K562 (cell line): ENCODE measurements at regions not wholly inside any gene's neighbourhood (a gene's known extent, or its start where the extent isn't known, plus 50 kb on each side); places are given as distances from the start of the nearest gene placed in this dataset.

Source experiments
- ATAC-seq: fragments of 200-7000 bp; cut with Tn5 transposase; 3 replicates; pipeline ENCODE4 v1.9.1; 2020; ENCODE audit warnings: moderate library complexity
- BruUV-seq: library from RNA; stranded (reverse); fragments of 400-500 nt; replicated peaks from 2 replicates; lab custom pipeline; 2021; lab: Mats Ljungman, UMichigan
- CTCF ChIA-PET: fragments of 300-600 bp; formaldehyde crosslinking; extraction: SDS; loops from one replicate; lab custom pipeline; 2021; ENCODE audit warnings: low intra/inter-chr PET ratio; lab: Yijun Ruan, JAX
- POLR2A ChIA-PET: fragments of 300-600, 350-650 bp; sonication (Branson Sonifier 250); formaldehyde crosslinking; extraction: SDS; loops from one replicate; lab custom pipeline; 2021; ENCODE audit warnings: antibody characterized with exemption, inconsistent platforms; lab: Yijun Ruan, JAX
- DNase-seq, 4 experiments: peaks; one replicate each; pipeline versions ENCODE4 v3.0.0 to v3.0.0-alpha.2; 2011 to 2018; ENCODE audit warnings: low spot score in 3 of 4, mixed read lengths in 3 of 4; ENCODE audit errors: extremely low read depth in 1 of 4
- FAIRE-seq: peaks from 2 replicates; lab custom pipeline; 2011; peaks lifted over from hg19 to GRCh38; lab: Jason Lieb, UNC
- H2AFZ ChIP-seq: 2 replicates; pipeline ENCODE4 v1.6.0; 2011; ENCODE audit warnings: low read depth, low read length, control low read depth, inconsistent platforms
- H3K27ac ChIP-seq: fragments of 200-600 bp; 3 replicates; pipeline ENCODE4 v1.8.0; 2011; ENCODE audit warnings: low read depth, mild to moderate bottlenecking, control low read depth, inconsistent platforms, low read length, moderate library complexity, mixed read lengths; ENCODE audit errors: extremely low read depth
- H3K27me3 ChIP-seq, 2 experiments: fragments of 300-600 bp in 1 of 2; 2 replicates in 1 of 2; 3 replicates in 1 of 2; pipeline versions ENCODE4 v1.6.0 to v1.8.0; 2011; ENCODE audit warnings: inconsistent platforms in 2 of 2, low read length in 2 of 2, mild to moderate bottlenecking in 1 of 2, mixed read lengths in 1 of 2, moderate library complexity in 1 of 2; ENCODE audit not compliant: control insufficient read depth in 2 of 2, insufficient read depth in 2 of 2
- H3K36me3 ChIP-seq: fragments of 300-600 bp; 3 replicates; pipeline ENCODE4 v1.8.0; 2011; ENCODE audit warnings: mild to moderate bottlenecking, low read length, inconsistent platforms; ENCODE audit not compliant: control insufficient read depth, insufficient read depth
- H3K4me1 ChIP-seq, 2 experiments: fragments of 200-600 bp in 1 of 2; replicated peaks in 1 of 2; 2 replicates in 1 of 2; 3 replicates in 1 of 2; pipeline versions ENCODE4 v1.5.1 to v1.8.0; 2011; ENCODE audit warnings: inconsistent platforms in 2 of 2, low read length in 2 of 2, mild to moderate bottlenecking in 1 of 2, mixed read lengths in 1 of 2, moderate library complexity in 1 of 2; ENCODE audit not compliant: control insufficient read depth in 2 of 2, insufficient read depth in 2 of 2
- H3K4me2 ChIP-seq: 2 replicates; pipeline ENCODE4 v1.6.1; 2011; ENCODE audit warnings: low read length, control low read depth, inconsistent platforms, mixed read lengths; ENCODE audit not compliant: insufficient read depth
- H3K4me3 ChIP-seq: fragments of 200-600 bp; sonication (generic), shearing (Covaris generic); 2 replicates; pipeline ENCODE4 v1.5.1; 2016; ENCODE audit warnings: control low read depth, inconsistent platforms
- H3K79me2 ChIP-seq: fragments of 200-600 bp; 3 replicates; pipeline ENCODE4 v1.8.0; 2011; ENCODE audit warnings: low read length, inconsistent platforms; ENCODE audit not compliant: control insufficient read depth, insufficient read depth
- H3K9ac ChIP-seq, 2 experiments: 2 replicates each; pipeline versions ENCODE4 v1.6.0 to v1.6.1; 2011; ENCODE audit warnings: low read depth in 2 of 2, low read length in 2 of 2, control low read depth in 1 of 2, inconsistent platforms in 1 of 2, mild to moderate bottlenecking in 1 of 2, mixed read lengths in 1 of 2; ENCODE audit not compliant: insufficient read depth in 1 of 2
- H3K9me1 ChIP-seq: one replicate; pipeline ENCODE4 v1.6.0; 2011; ENCODE audit warnings: inconsistent platforms, mild to moderate bottlenecking, low read length, moderate library complexity; ENCODE audit not compliant: control insufficient read depth, insufficient read depth
- H3K9me3 ChIP-seq: replicated peaks from 2 replicates; pipeline ENCODE4 v1.5.1; 2011; ENCODE audit warnings: low read depth, low read length, inconsistent platforms; ENCODE audit not compliant: control insufficient read depth, insufficient read depth
- H4K20me1 ChIP-seq: replicated peaks from 2 replicates; pipeline ENCODE4 v1.6.1; 2011; ENCODE audit warnings: low read length, inconsistent platforms, mixed read lengths; ENCODE audit not compliant: control insufficient read depth, insufficient read depth
- BCOR ChIP-seq: fragments of 450-650 bp; IDR thresholded peaks from 2 replicates; pipeline ENCODE4 v1.6.1; 2016
- PHF20 ChIP-seq: fragments of 450-650 bp; IDR thresholded peaks from 2 replicates; pipeline ENCODE4 v1.6.1; 2018; ENCODE audit not compliant: partially characterized antibody
- XRCC4 ChIP-seq: IDR thresholded peaks from one replicate; pipeline ENCODE4 v1.6.1; 2011; ENCODE audit not compliant: insufficient read depth, insufficient read length; ENCODE audit errors: extremely low read depth
- ZNF12 ChIP-seq: sonication (generic); formaldehyde crosslinking; IDR thresholded peaks from 2 replicates; pipeline ENCODE4 v1.4.0; 2020; ENCODE audit warnings: mild to moderate bottlenecking, missing genetic modification reagents
- WGBS: fragments of 100-300 bp; shearing (Covaris generic); methylation state at CpG from one replicate; pipeline ENCODE4 v1.1.6; 2016; ENCODE audit warnings: low coverage, mixed read lengths; ENCODE audit not compliant: insufficient coverage; ENCODE audit errors: missing lambda C conversion rate; 5-methylcytosine and 5-hydroxymethylcytosine counted together
- in situ Hi-C: fragments of 300-500 bp; cut with MboI; formaldehyde crosslinking; loops from 4 replicates; pipeline ENCODE4 v1.15.0; 2018; ENCODE audit warnings: inconsistent platforms, mixed read lengths
- intact Hi-C: fragments of 100-400 bp; cut with micrococcal nuclease; formaldehyde crosslinking; loops from 2 replicates; pipeline ENCODE4 v1.14.2; 2022
- TF ChIP-seq, protein P1 (sequence below): fragments of 450-650 bp; formaldehyde crosslinking; IDR thresholded peaks from 2 replicates; pipeline ENCODE4 v1.4.0; 2022; ENCODE audit warnings: mild to moderate bottlenecking, moderate library complexity

DNA sequence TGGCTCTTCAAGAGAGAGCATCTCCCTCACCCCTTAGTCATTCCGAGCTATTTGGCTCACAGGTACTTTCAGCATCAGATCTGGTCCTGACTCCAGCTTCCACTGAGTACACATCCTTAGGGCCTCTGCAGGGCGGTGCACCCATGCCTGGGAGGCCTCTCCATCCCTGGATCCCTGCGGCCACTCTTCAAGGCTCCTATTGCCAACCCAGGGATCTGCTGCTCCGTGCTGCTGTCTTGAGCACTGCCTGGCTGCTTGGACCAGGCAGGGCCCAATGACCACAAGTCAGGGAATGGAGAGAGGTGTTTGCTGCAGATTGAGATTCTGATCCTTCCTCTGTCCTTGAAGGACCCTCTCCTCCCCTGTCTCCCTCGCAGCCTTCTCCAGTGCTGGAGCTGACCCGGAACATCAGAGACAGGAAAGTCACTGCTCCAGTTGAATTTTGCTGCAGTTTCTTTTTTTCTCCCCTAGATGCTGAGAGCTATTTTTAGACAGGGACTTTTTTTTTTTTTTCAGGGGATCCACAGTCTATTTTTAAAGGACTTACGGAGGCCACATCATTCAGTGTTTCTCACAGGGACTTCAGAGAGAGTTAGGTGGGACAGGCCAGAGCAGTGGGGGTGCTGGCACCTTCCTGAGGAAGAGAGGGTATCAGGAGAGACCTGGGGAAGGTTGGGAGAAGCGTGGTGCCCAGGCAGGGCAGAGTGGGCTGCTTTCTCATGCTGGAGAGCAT, 50.1 kb upstream of the KCNA1 start:
- H3K36me3 ChIP-seq: no peaks in the 10 kb centered on the region
- peaks cover 2 to 18% of the 10 kb centered on the region in 2 experiments; a peak in 4 of 5 replicates for H3K27me3 ChIP-seq
- ChIA-PET CTCF (no interaction called here), POLR2A (no interaction called here)
- intact Hi-C loops (loop anchor here (5.0 kb wide), 1 partner anchor 223 kb away; no protein-coding TSS in a partner anchor), in situ Hi-C loops (no loop called here)
- H3K4me2 ChIP-seq: no peak overlapping the region
- H3K27ac ChIP-seq: no peak overlapping the region
- H3K79me2 ChIP-seq: no peaks in the 10 kb centered on the region
- DNase-seq (no peak), FAIRE-seq (no peak), ATAC-seq (no peak)
- H4K20me1 ChIP-seq: 0 out of 2 replicates have a peak, but pooled peaks cover 11% of the 10 kb centered on the region
- WGBS: 2% methylated on average over 5 of the region's 8 CpGs
- TF ChIP-seq, protein P1, sequence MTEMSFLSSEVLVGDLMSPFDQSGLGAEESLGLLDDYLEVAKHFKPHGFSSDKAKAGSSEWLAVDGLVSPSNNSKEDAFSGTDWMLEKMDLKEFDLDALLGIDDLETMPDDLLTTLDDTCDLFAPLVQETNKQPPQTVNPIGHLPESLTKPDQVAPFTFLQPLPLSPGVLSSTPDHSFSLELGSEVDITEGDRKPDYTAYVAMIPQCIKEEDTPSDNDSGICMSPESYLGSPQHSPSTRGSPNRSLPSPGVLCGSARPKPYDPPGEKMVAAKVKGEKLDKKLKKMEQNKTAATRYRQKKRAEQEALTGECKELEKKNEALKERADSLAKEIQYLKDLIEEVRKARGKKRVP (CRISPR knock-in tag): no peak
- TF ChIP-seq PHF20 (no peak), XRCC4 (no peak), ZNF12 (CRISPR knock-in tag) (no peak), BCOR (no peak)
- no peak overlapping the region for H2AFZ ChIP-seq
- H3K4me3 ChIP-seq: no peak overlapping the region
- H3K4me1 ChIP-seq: no peaks in the 10 kb centered on the region; a peak in 1 of 5 replicates
- no peak overlapping the region for H3K9ac ChIP-seq
- BruUV-seq: no TSS peak
- H3K9me1 ChIP-seq: no peaks in the 10 kb centered on the region
- H3K9me3 ChIP-seq: no peaks in the 10 kb centered on the region
